ENCODE measurements at regions not wholly inside any gene's neighbourhood (a gene's known extent, or its start where the extent isn't known, plus 50 kb on each side); places are given as distances from the start of the nearest gene placed in this dataset.

GRCh38 chr17:79301469-79301868 is 226.8 kb downstream of the ENGASE start:
- TF ChIP-seq CTCF (IDR thresholded peaks at IDR 0.05) (no peak), POLR2A (IDR thresholded peaks at IDR 0.05) (no peak)
